PC-9 (cell line): ENCODE measurements at regions not wholly inside any gene's neighbourhood (a gene's known extent, or its start where the extent isn't known, plus 50 kb on each side); places are given as distances from the start of the nearest gene placed in this dataset.

Experiments
- BruUV-seq: library from RNA; stranded (reverse); fragments of 400-500 nt; replicated peaks from 2 replicates; lab custom pipeline; 2021; lab: Mats Ljungman, UMichigan
- CTCF ChIA-PET: fragments of 300-600 bp; sonication (Branson Sonifier 250); formaldehyde crosslinking; loops from one replicate; lab custom pipeline; 2022; ENCODE audit warnings: antibody characterized with exemption; lab: Charles Lee
- POLR2A ChIA-PET: fragments of 300-600 bp; sonication (Branson Sonifier 250); formaldehyde crosslinking; loops from one replicate; lab custom pipeline; 2022; ENCODE audit warnings: antibody characterized with exemption; ENCODE audit not compliant: unreplicated experiment; lab: Charles Lee
- DNase-seq, 2 experiments: peaks; one replicate each; pipeline versions ENCODE4 v3.0.0 to v3.0.0-alpha.2; 2015 to 2022; ENCODE audit warnings: mixed read lengths in 1 of 2
- H2AFZ ChIP-seq: fragments of 200-600 bp; sonication (generic); 2 replicates; pipeline ENCODE4 v1.8.1; 2017; ENCODE audit warnings: antibody characterized with exemption
- H3F3A ChIP-seq: fragments of 200-600 bp; sonication (generic); 2 replicates; pipeline ENCODE4 v1.8.1; 2017; ENCODE audit warnings: antibody characterized with exemption, mild to moderate bottlenecking, low read depth; ENCODE audit not compliant: insufficient read depth
- H3K27ac ChIP-seq: fragments of 200-600 bp; sonication (generic); 2 replicates; pipeline ENCODE4 v1.6.1; 2016; ENCODE audit warnings: mixed run types
- H3K27me3 ChIP-seq: fragments of 200-600 bp; sonication (generic); 2 replicates; pipeline ENCODE4 v1.6.1; 2016; ENCODE audit warnings: low read depth, mixed run types; ENCODE audit not compliant: insufficient read depth
- H3K36me3 ChIP-seq: fragments of 200-600 bp; sonication (generic); 2 replicates; pipeline ENCODE4 v1.6.1; 2016; ENCODE audit warnings: low read depth, mixed run types
- H3K4me1 ChIP-seq: fragments of 200-600 bp; sonication (generic); replicated peaks from 2 replicates; pipeline ENCODE4 v1.6.1; 2016; ENCODE audit warnings: mixed run types; ENCODE audit not compliant: insufficient read depth
- H3K4me2 ChIP-seq: fragments of 200-600 bp; sonication (generic); 2 replicates; pipeline ENCODE4 v1.6.1; 2017; ENCODE audit warnings: mixed run types
- H3K4me3 ChIP-seq: fragments of 200-600 bp; sonication (generic); 2 replicates; pipeline ENCODE4 v1.6.1; 2016; ENCODE audit warnings: mixed run types
- H3K79me2 ChIP-seq: fragments of 200-600 bp; sonication (generic); 2 replicates; pipeline ENCODE4 v1.6.1; 2017; ENCODE audit warnings: low read depth, mixed run types
- H3K9me2 ChIP-seq: fragments of 200-600 bp; sonication (generic); 2 replicates; pipeline ENCODE4 v1.8.1; 2017; ENCODE audit warnings: mild to moderate bottlenecking; ENCODE audit not compliant: insufficient read depth
- H3K9me3 ChIP-seq: fragments of 200-600 bp; sonication (generic); 2 replicates; pipeline ENCODE4 v1.8.1; 2016; ENCODE audit warnings: low read depth; ENCODE audit not compliant: insufficient read depth
- H4K20me1 ChIP-seq: fragments of 200-600 bp; sonication (generic); 2 replicates; pipeline ENCODE4 v1.8.1; 2017; ENCODE audit not compliant: insufficient read depth
- EZH2 ChIP-seq: fragments of 200-600 bp; sonication (generic); IDR thresholded peaks from 2 replicates; pipeline ENCODE4 v1.8.0; 2017; ENCODE audit warnings: antibody characterized with exemption, low read depth
- intact Hi-C: fragments of 100-400 bp; cut with micrococcal nuclease; formaldehyde crosslinking; loops from one replicate; pipeline ENCODE4 v1.10.0; 2022; ENCODE audit not compliant: unreplicated experiment
- TF ChIP-seq, protein P1 (sequence below): fragments of 200-600 bp; sonication (generic); conservative IDR thresholded peaks from 2 replicates; pipeline ENCODE4 v1.6.1; 2017; ENCODE audit warnings: mixed run types, antibody characterized with exemption, mild to moderate bottlenecking, moderate library complexity

DNA sequence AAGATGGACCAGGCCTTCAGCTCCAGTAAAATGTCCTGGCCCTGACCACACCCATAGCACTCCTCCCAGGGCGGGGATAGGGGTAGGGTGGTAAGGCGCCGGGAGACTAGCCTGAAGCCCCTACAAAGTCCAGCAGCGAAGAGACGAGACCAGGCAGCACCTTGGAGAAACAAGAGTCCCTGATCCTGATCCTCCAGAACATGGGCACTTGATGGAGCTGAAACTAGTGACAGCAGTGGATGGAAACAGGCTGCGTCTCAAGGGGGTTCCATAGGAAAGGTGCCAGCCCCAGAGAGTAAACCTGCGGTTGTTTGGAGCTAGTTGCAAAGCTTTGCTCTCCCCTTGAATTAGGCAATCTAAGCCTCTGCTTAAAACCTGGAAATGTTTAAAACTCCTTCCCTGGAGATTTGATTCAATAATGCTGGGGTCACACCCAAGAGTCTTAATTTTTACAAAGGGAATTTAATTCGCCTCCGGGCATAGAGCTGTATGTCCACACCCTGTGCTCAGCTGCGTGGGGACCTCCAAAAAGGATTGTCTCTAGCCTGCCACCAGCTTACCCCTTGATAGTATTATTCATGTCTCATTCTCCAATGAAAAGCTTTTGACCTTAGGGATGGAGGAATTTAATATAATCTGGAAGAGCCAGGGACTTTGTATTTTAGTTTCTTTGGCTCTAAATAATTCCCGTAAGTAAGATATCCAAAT is 258.6 kb downstream of the PMP22 start:
- ChIA-PET POLR2A (no interaction called here), CTCF (no interaction called here)
- H3K9me3 ChIP-seq: no peaks in the 10 kb centered on the region
- intact Hi-C loops: no loop called here
- H3K4me3 ChIP-seq: no peak overlapping the region
- no peak overlapping the region for H3K27ac ChIP-seq
- BruUV-seq: no TSS peak
- no peaks in the 10 kb centered on the region for H3K9me2 ChIP-seq
- H3K4me2 ChIP-seq: no peak overlapping the region
- H3K4me1 ChIP-seq: no peaks in the 10 kb centered on the region
- TF ChIP-seq, protein P1, sequence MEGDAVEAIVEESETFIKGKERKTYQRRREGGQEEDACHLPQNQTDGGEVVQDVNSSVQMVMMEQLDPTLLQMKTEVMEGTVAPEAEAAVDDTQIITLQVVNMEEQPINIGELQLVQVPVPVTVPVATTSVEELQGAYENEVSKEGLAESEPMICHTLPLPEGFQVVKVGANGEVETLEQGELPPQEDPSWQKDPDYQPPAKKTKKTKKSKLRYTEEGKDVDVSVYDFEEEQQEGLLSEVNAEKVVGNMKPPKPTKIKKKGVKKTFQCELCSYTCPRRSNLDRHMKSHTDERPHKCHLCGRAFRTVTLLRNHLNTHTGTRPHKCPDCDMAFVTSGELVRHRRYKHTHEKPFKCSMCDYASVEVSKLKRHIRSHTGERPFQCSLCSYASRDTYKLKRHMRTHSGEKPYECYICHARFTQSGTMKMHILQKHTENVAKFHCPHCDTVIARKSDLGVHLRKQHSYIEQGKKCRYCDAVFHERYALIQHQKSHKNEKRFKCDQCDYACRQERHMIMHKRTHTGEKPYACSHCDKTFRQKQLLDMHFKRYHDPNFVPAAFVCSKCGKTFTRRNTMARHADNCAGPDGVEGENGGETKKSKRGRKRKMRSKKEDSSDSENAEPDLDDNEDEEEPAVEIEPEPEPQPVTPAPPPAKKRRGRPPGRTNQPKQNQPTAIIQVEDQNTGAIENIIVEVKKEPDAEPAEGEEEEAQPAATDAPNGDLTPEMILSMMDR: no peak
- TF ChIP-seq EZH2: no peak
- no peaks in the 10 kb centered on the region for H3K36me3 ChIP-seq
- no peak overlapping the region for H2AFZ ChIP-seq
- no peaks in the 10 kb centered on the region for H3K27me3 ChIP-seq
- no peaks in the 10 kb centered on the region for H3F3A ChIP-seq
- H4K20me1 ChIP-seq: no peaks in the 10 kb centered on the region
- no peaks in the 10 kb centered on the region for H3K79me2 ChIP-seq
- DNase-seq: no peak

DNA sequence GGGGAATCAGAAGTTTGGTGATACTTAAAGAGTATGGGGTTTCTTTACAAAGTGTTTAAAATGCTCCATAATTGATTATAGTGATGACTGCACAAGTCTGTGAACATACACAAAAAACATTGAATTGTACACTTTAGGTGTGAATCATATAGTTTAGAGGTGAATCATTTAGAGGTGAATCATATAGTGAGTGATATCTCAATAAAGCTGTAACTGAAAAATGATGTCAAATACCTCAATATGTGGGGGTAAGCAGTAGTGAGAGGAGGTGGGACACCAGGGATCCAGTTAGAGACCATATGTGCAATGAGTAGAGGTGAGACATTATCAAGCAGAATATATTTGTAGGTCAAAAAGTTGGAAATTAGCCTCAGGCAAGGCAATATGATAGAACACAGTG is 264.5 kb downstream of the PMP22 start:
- H3K4me3 ChIP-seq: no peak overlapping the region
- no peaks in the 10 kb centered on the region for H3K9me3 ChIP-seq
- H3K36me3 ChIP-seq: no peaks in the 10 kb centered on the region
- no peak overlapping the region for H3K27ac ChIP-seq
- no peak overlapping the region for H3K4me2 ChIP-seq
- no peaks in the 10 kb centered on the region for H3K27me3 ChIP-seq
- ChIA-PET CTCF (no interaction called here), POLR2A (no interaction called here)
- no peak overlapping the region for H2AFZ ChIP-seq
- H3K4me1 ChIP-seq: no peaks in the 10 kb centered on the region
- no TSS peak for BruUV-seq
- H3K9me2 ChIP-seq: no peaks in the 10 kb centered on the region
- intact Hi-C loops: no loop called here
- no peaks in the 10 kb centered on the region for H4K20me1 ChIP-seq
- no peak for TF ChIP-seq EZH2
- TF ChIP-seq, protein P1: no peak
- H3F3A ChIP-seq: no peaks in the 10 kb centered on the region
- no peaks in the 10 kb centered on the region for H3K79me2 ChIP-seq
- no peak for DNase-seq

DNA sequence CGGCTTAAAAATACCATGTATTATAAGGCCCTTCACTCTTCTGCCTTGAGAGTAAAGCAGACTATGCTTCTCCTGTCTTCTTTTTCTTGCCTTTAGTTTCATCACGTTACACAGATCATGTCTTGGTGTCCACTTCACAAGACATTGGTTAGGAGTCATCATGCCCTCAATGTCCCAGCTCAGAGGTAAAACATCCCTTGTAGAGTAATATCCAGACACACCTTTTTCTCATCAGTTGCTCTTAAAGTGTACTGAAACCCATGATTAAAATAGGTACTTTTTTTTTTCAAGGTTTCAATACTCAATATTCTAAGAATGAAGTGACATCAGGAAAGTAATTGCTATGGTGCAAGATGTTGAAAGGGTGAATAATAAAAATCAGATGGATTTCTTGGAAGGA is 267.8 kb downstream of the PMP22 start:
- Histone ChIP-seq H3K36me3 (no peaks in the 10 kb centered on the region), H3K9me3 (no peaks in the 10 kb centered on the region), H3K4me3 (no peak overlapping the region), H3K27me3 (no peaks in the 10 kb centered on the region), H3K27ac (no peak overlapping the region), H3F3A (no peaks in the 10 kb centered on the region), H3K79me2 (no peaks in the 10 kb centered on the region), H2AFZ (no peak overlapping the region), H3K9me2 (no peaks in the 10 kb centered on the region), H3K4me2 (no peak overlapping the region), H4K20me1 (no peaks in the 10 kb centered on the region), H3K4me1 (no peaks in the 10 kb centered on the region)
- no peak for TF ChIP-seq EZH2
- TF ChIP-seq, protein P1: no peak
- CTCF ChIA-PET: no interaction called here
- no peak for DNase-seq
- BruUV-seq: no TSS peak
- POLR2A ChIA-PET: no interaction called here
- intact Hi-C loops: no loop called here
